ENCODE measurements at regions not wholly inside any gene's neighbourhood (a gene's known extent, or its start where the extent isn't known, plus 50 kb on each side); places are given as distances from the start of the nearest gene placed in this dataset.
"Not testable (repeated sequence)": the region's sequence is repeated elsewhere in the genome, so short reads cannot be mapped to it uniquely, and the experiment has no call there.

- no peak for DNase-seq
Measured at GRCh38 chr20:60172346-60172984, 214.2 kb downstream of the CDH26 start.

- no peak for DNase-seq
Measured at GRCh38 chr20:60177080-60177479, 218.9 kb downstream of the CDH26 start.

GRCh38 chr20:60180986-60181385 is 222.8 kb downstream of the CDH26 start:
- DNase-seq, result no peak

GRCh38 chr20:60186412-60186811 is 228.2 kb downstream of the CDH26 start:
- DNase-seq, result no peak

- DNase-seq, result no peak
Measured at GRCh38 chr20:60187683-60188082, 229.5 kb downstream of the CDH26 start.

- DNase-seq, result no peak
Measured at GRCh38 chr20:60191014-60191413, 232.8 kb downstream of the CDH26 start.

GRCh38 chr20:60192326-60192725 is 234.1 kb downstream of the CDH26 start:
- no peak for DNase-seq

GRCh38 chr20:60199132-60199531 is 240.9 kb downstream of the CDH26 start:
- DNase-seq, result not testable (repeated sequence)

GRCh38 chr20:60199866-60200265 is 241.6 kb downstream of the CDH26 start:
- no peak for DNase-seq

GRCh38 chr20:60200305-60200918 is 242.2 kb downstream of the CDH26 start:
- DNase-seq, result no peak

GRCh38 chr20:60201198-60201835 is 243.1 kb downstream of the CDH26 start:
- DNase-seq, result no peak

GRCh38 chr20:60202046-60202445 is 243.8 kb downstream of the CDH26 start:
- DNase-seq, result no peak

- no peak for DNase-seq
Measured at GRCh38 chr20:60203451-60203850, 245.2 kb downstream of the CDH26 start.

GRCh38 chr20:60204601-60205000 is 246.4 kb downstream of the CDH26 start:
- no peak for DNase-seq

- DNase-seq, result no peak
Measured at GRCh38 chr20:60206259-60206658, 248.0 kb downstream of the CDH26 start.

- DNase-seq, result no peak
Measured at GRCh38 chr20:60209048-60209447, 250.8 kb downstream of the CDH26 start.

GRCh38 chr20:60210779-60211617 is 252.8 kb downstream of the CDH26 start:
- peak; percentile 53 for DNase-seq

- DNase-seq, result no peak
Measured at GRCh38 chr20:60211618-60212463, 253.6 kb downstream of the CDH26 start.

- DNase-seq, result no peak
Measured at GRCh38 chr20:60212695-60213094, 254.5 kb downstream of the CDH26 start.

GRCh38 chr20:60213126-60213893 is 255.1 kb downstream of the CDH26 start:
- no peak for DNase-seq
